HEK293 (cell line): ENCODE measurements at regions not wholly inside any gene's neighbourhood (a gene's known extent, or its start where the extent isn't known, plus 50 kb on each side); places are given as distances from the start of the nearest gene placed in this dataset.

Experiments
- CTCF ChIA-PET: fragments of 350-600 bp; formaldehyde crosslinking; extraction: SDS; loops from one replicate; lab custom pipeline; 2021; ENCODE audit warnings: antibody characterized with exemption; lab: Yijun Ruan, JAX
- POLR2A ChIA-PET: fragments of 300-600 bp; formaldehyde crosslinking; extraction: SDS; loops from one replicate; lab custom pipeline; 2020; ENCODE audit warnings: antibody characterized with exemption, inconsistent platforms; lab: Yijun Ruan, JAX
- H3K27ac ChIP-seq: fragments of 200-500 bp; sonication (Bioruptor generic); 2 replicates; pipeline ENCODE4 v1.5.1; 2014; ENCODE audit warnings: low read depth, low read length, control low read depth, inconsistent platforms; ENCODE audit errors: extremely low read depth
- H3K36me3 ChIP-seq, 2 experiments: fragments of 200-500 bp in 1 of 2; sonication (Bioruptor generic) in 1 of 2; 1 replicate in 1 of 2; 2 replicates in 1 of 2; pipeline ENCODE4 v1.5.1; 2014 to 2017; ENCODE audit warnings: inconsistent platforms in 2 of 2, low read length in 2 of 2; ENCODE audit not compliant: control insufficient read depth in 2 of 2, insufficient read depth in 1 of 2
- H3K4me1 ChIP-seq: fragments of 200-500 bp; sonication (Bioruptor generic); 2 replicates; pipeline ENCODE4 v1.5.1; 2014; ENCODE audit warnings: mild to moderate bottlenecking, low read length, inconsistent platforms; ENCODE audit not compliant: control insufficient read depth, insufficient read depth
- H3K4me3 ChIP-seq: 2 replicates; pipeline ENCODE4 v1.5.1; 2011; ENCODE audit warnings: low read depth, mild to moderate bottlenecking, control low read depth, low read length, moderate library complexity
- H3K9me3 ChIP-seq: fragments of 200-500 bp; sonication (Bioruptor generic); 2 replicates; pipeline ENCODE4 v1.5.1; 2014; ENCODE audit warnings: low read depth, low read length, inconsistent platforms; ENCODE audit not compliant: control insufficient read depth, insufficient read depth
- ATF2 ChIP-seq: fragments of 450-650 bp; formaldehyde crosslinking; IDR thresholded peaks from 2 replicates; pipeline ENCODE4 v1.5.1; 2016; ENCODE audit warnings: missing biosample characterization, missing genetic modification characterization, low read depth
- KLF7 ChIP-seq: fragments of 450-650 bp; formaldehyde crosslinking; IDR thresholded peaks from 2 replicates; pipeline ENCODE4 v1.5.1; 2016; ENCODE audit warnings: missing biosample characterization, missing genetic modification characterization, borderline replicate concordance
- MZF1 ChIP-seq: fragments of 450-650 bp; formaldehyde crosslinking; IDR thresholded peaks from 2 replicates; pipeline ENCODE4 v1.5.1; 2017; ENCODE audit warnings: missing biosample characterization, missing genetic modification characterization, borderline replicate concordance
- SETDB1 ChIP-seq: IDR thresholded peaks from one replicate; pipeline ENCODE4 v1.6.1; 2017; ENCODE audit warnings: mild to moderate bottlenecking, low read length, moderate library complexity, mixed read lengths; ENCODE audit not compliant: insufficient read length
- ZFHX2 ChIP-seq: fragments of 450-650 bp; formaldehyde crosslinking; conservative IDR thresholded peaks from 2 replicates; pipeline ENCODE4 v1.5.1; 2016; ENCODE audit warnings: missing biosample characterization, missing genetic modification characterization
- ZNF10 ChIP-seq: fragments of 450-650 bp; formaldehyde crosslinking; IDR thresholded peaks from 2 replicates; pipeline ENCODE4 v1.5.1; 2017; ENCODE audit warnings: missing biosample characterization, missing genetic modification characterization
- ZNF121 ChIP-seq: fragments of 450-650 bp; formaldehyde crosslinking; IDR thresholded peaks from 2 replicates; pipeline ENCODE4 v1.5.1; 2016; ENCODE audit warnings: missing biosample characterization, missing genetic modification characterization
- ZNF140 ChIP-seq: fragments of 450-650 bp; formaldehyde crosslinking; IDR thresholded peaks from 2 replicates; pipeline ENCODE4 v1.5.1; 2016; ENCODE audit warnings: missing biosample characterization, missing genetic modification characterization
- ZNF18 ChIP-seq: fragments of 450-650 bp; formaldehyde crosslinking; IDR thresholded peaks from 2 replicates; pipeline ENCODE4 v1.5.1; 2016; ENCODE audit warnings: missing biosample characterization, missing genetic modification characterization
- ZNF184 ChIP-seq: fragments of 450-650 bp; IDR thresholded peaks from 2 replicates; pipeline ENCODE4 v1.5.1; 2018; ENCODE audit warnings: missing biosample characterization, mild to moderate bottlenecking, missing genetic modification characterization
- ZNF211 ChIP-seq: fragments of 450-650 bp; formaldehyde crosslinking; IDR thresholded peaks from 2 replicates; pipeline ENCODE4 v1.5.1; 2016; ENCODE audit warnings: low read depth, missing biosample characterization, missing genetic modification characterization
- ZNF239 ChIP-seq: fragments of 450-650 bp; formaldehyde crosslinking; IDR thresholded peaks from 2 replicates; pipeline ENCODE4 v1.5.1; 2016; ENCODE audit warnings: missing biosample characterization, missing genetic modification characterization
- ZNF274 ChIP-seq, 2 experiments: fragments of 200-500 bp in 1 of 2; fragments of 450-650 bp in 1 of 2; sonication (Bioruptor generic) in 1 of 2; formaldehyde crosslinking in 1 of 2; IDR thresholded peaks; 2 replicates each; pipeline versions ENCODE4 v1.5.1 to v1.6.1; 2014 to 2016; ENCODE audit warnings: borderline replicate concordance in 1 of 2, inconsistent platforms in 1 of 2, low read length in 1 of 2, missing biosample characterization in 1 of 2, missing genetic modification characterization in 1 of 2
- ZNF302 ChIP-seq: fragments of 450-650 bp; formaldehyde crosslinking; IDR thresholded peaks from 2 replicates; pipeline ENCODE4 v1.5.1; 2016; ENCODE audit warnings: missing biosample characterization, missing genetic modification characterization, low read depth
- ZNF350 ChIP-seq: fragments of 450-650 bp; formaldehyde crosslinking; IDR thresholded peaks from 2 replicates; pipeline ENCODE4 v1.5.0; 2017; ENCODE audit warnings: missing biosample characterization, mild to moderate bottlenecking, missing genetic modification characterization
- ZNF366 ChIP-seq: fragments of 450-650 bp; formaldehyde crosslinking; conservative IDR thresholded peaks from 2 replicates; pipeline ENCODE4 v1.5.1; 2016; ENCODE audit warnings: missing biosample characterization, missing genetic modification characterization
- ZNF48 ChIP-seq: fragments of 450-650 bp; formaldehyde crosslinking; IDR thresholded peaks from 2 replicates; pipeline ENCODE4 v1.5.1; 2016; ENCODE audit warnings: missing biosample characterization, missing genetic modification characterization
- ZNF549 ChIP-seq: fragments of 450-650 bp; IDR thresholded peaks from 2 replicates; pipeline ENCODE4 v1.5.1; 2018; ENCODE audit warnings: missing biosample characterization, missing genetic modification characterization, mild to moderate bottlenecking, inconsistent platforms, moderate library complexity
- ZNF558 ChIP-seq: fragments of 450-650 bp; formaldehyde crosslinking; IDR thresholded peaks from 2 replicates; pipeline ENCODE4 v1.5.1; 2016; ENCODE audit warnings: missing biosample characterization, missing genetic modification characterization
- ZNF626 ChIP-seq: fragments of 450-650 bp; sonication (Bioruptor Pico); formaldehyde crosslinking; IDR thresholded peaks from 2 replicates; pipeline ENCODE4 v1.5.1; 2018; ENCODE audit warnings: missing biosample characterization, missing genetic modification characterization, inconsistent platforms
- ZNF768 ChIP-seq: fragments of 450-650 bp; formaldehyde crosslinking; IDR thresholded peaks from 2 replicates; pipeline ENCODE4 v1.5.1; 2018; ENCODE audit warnings: missing biosample characterization, mild to moderate bottlenecking, missing genetic modification characterization
- ZNF830 ChIP-seq: fragments of 450-650 bp; IDR thresholded peaks from 2 replicates; pipeline ENCODE4 v1.5.0; 2018; ENCODE audit warnings: missing biosample characterization, missing genetic modification characterization, low read depth, mild to moderate bottlenecking, moderate library complexity
- TF ChIP-seq, protein P1 (sequence below): fragments of 450-650 bp; formaldehyde crosslinking; IDR thresholded peaks from 2 replicates; pipeline ENCODE4 v1.5.1; 2016; ENCODE audit warnings: missing biosample characterization, missing genetic modification characterization
- TF ChIP-seq, protein P2 (sequence below): fragments of 450-650 bp; formaldehyde crosslinking; IDR thresholded peaks from 2 replicates; pipeline ENCODE4; 2016; ENCODE audit warnings: missing biosample characterization, missing genetic modification characterization
- TF ChIP-seq, protein P3 (sequence below): fragments of 450-650 bp; formaldehyde crosslinking; IDR thresholded peaks from 2 replicates; pipeline ENCODE4 v1.5.1; 2017; ENCODE audit warnings: missing biosample characterization, missing genetic modification characterization

DNA sequence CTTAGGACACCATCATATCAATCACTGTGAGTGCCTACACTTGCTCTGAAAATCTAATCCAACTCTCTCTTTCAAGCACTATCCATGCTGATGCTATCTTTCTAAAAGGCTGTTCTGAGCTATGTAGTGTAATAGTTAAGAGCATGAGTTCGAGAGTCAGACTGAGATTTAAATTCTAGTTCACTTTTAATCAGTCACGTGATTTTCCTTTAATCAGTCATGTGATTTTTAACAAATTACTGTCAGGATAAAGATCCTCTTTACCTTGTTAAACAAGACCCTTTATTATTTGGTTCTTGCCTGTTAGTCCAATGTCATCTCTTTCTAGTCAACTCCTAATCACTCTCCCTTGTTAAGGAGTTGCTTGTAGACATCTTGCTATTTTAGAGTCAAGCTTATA lies 653.0 kb downstream of the RPL10L start (continued):
- TF ChIP-seq ATF2 (tag by site-specific recombination) = no peak
- TF ChIP-seq ZNF239 (tag by site-specific recombination) = no peak
- no peak for TF ChIP-seq ZFHX2 (tag by site-specific recombination)
- no peak for TF ChIP-seq ZNF830
- TF ChIP-seq ZNF302 (tag by site-specific recombination) = no peak
- TF ChIP-seq ZNF121 (tag by site-specific recombination) = no peak

- Histone ChIP-seq H3K4me1 (no peaks in the 10 kb centered on the region), H3K36me3 (no peaks in the 10 kb centered on the region), H3K9me3 (no peaks in the 10 kb centered on the region), H3K4me3 (no peak overlapping the region), H3K27ac (no peak overlapping the region)
- TF ChIP-seq ZNF121 (tag by site-specific recombination) = no peak
- no peak for TF ChIP-seq ZNF558 (tag by site-specific recombination)
- TF ChIP-seq, protein P1, sequence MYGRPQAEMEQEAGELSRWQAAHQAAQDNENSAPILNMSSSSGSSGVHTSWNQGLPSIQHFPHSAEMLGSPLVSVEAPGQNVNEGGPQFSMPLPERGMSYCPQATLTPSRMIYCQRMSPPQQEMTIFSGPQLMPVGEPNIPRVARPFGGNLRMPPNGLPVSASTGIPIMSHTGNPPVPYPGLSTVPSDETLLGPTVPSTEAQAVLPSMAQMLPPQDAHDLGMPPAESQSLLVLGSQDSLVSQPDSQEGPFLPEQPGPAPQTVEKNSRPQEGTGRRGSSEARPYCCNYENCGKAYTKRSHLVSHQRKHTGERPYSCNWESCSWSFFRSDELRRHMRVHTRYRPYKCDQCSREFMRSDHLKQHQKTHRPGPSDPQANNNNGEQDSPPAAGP (tag by site-specific recombination) = no peak
- TF ChIP-seq KLF7 = no peak
- TF ChIP-seq ZNF274 (IDR thresholded peaks at IDR 0.05; ENCODE audit: low read length) = no peak
- TF ChIP-seq ZNF274 (tag by site-specific recombination; IDR thresholded peaks at IDR 0.05; ENCODE audit: borderline replicate concordance) = no peak
- POLR2A ChIA-PET = no interaction called here
- CTCF ChIA-PET = interaction anchor here (0.6 kb wide), 2 partner anchors 13 to 154 kb away, joined by 4 to 6 read pairs; no protein-coding TSS in a partner anchor
Measured at GRCh38 chr14:45990252-45990651, 661.3 kb downstream of the RPL10L start.

DNA sequence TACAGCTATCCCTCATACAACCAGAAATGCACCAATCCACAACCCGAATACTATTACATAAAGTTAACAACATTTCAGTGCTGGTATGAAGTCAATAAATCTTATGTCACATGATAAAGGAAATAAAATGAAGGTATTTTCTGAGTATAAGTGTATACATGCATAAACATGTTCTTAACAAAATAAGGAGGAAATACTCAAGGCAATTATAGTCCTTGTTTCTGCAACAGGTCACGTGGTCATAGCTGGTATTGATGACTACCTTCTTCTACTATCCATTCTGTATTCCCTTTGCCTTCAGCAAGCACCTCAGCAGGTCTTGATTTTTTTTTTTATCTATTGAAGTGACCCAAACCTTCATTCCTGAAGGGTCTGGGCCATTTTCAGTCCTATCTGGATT lies 675.6 kb downstream of the RPL10L start:
- H3K9me3 ChIP-seq = no peaks in the 10 kb centered on the region
- POLR2A ChIA-PET = no interaction called here
- CTCF ChIA-PET = no interaction called here
- no peaks in the 10 kb centered on the region for H3K36me3 ChIP-seq
- no peaks in the 10 kb centered on the region for H3K4me1 ChIP-seq
- no peak overlapping the region for H3K4me3 ChIP-seq
- no peak overlapping the region for H3K27ac ChIP-seq
- TF ChIP-seq ZNF184 = no peak
- TF ChIP-seq, protein P2, sequence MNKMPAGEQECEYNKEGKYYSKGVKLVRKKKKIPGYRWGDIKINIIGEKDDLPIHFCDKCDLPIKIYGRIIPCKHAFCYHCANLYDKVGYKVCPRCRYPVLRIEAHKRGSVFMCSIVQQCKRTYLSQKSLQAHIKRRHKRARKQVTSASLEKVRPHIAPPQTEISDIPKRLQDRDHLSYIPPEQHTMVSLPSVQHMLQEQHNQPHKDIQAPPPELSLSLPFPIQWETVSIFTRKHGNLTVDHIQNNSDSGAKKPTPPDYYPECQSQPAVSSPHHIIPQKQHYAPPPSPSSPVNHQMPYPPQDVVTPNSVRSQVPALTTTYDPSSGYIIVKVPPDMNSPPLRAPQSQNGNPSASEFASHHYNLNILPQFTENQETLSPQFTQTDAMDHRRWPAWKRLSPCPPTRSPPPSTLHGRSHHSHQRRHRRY (tag by site-specific recombination) = no peak
- TF ChIP-seq SETDB1 = no peak
- no peak for TF ChIP-seq MZF1
- no peak for TF ChIP-seq ZNF768 (tag by site-specific recombination)
- TF ChIP-seq ZNF10 (tag by site-specific recombination) = no peak
- TF ChIP-seq ZNF48 (tag by site-specific recombination) = no peak
- TF ChIP-seq ZNF350 (tag by site-specific recombination) = no peak
- no peak for TF ChIP-seq ZNF366 (tag by site-specific recombination)
- TF ChIP-seq ZNF140 (tag by site-specific recombination) = no peak
- TF ChIP-seq ZNF549 (tag by site-specific recombination) = no peak
- no peak for TF ChIP-seq ZNF18 (tag by site-specific recombination)
- TF ChIP-seq, protein P3, sequence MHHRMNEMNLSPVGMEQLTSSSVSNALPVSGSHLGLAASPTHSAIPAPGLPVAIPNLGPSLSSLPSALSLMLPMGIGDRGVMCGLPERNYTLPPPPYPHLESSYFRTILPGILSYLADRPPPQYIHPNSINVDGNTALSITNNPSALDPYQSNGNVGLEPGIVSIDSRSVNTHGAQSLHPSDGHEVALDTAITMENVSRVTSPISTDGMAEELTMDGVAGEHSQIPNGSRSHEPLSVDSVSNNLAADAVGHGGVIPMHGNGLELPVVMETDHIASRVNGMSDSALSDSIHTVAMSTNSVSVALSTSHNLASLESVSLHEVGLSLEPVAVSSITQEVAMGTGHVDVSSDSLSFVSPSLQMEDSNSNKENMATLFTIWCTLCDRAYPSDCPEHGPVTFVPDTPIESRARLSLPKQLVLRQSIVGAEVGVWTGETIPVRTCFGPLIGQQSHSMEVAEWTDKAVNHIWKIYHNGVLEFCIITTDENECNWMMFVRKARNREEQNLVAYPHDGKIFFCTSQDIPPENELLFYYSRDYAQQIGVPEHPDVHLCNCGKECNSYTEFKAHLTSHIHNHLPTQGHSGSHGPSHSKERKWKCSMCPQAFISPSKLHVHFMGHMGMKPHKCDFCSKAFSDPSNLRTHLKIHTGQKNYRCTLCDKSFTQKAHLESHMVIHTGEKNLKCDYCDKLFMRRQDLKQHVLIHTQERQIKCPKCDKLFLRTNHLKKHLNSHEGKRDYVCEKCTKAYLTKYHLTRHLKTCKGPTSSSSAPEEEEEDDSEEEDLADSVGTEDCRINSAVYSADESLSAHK (tag by site-specific recombination) = no peak
- no peak for TF ChIP-seq ZNF211 (tag by site-specific recombination)
- TF ChIP-seq ZNF626 (tag by site-specific recombination) = no peak
